Neural progenitor cell (in vitro differentiated cells): ENCODE measurements at regions not wholly inside any gene's neighbourhood (a gene's known extent, or its start where the extent isn't known, plus 50 kb on each side); places are given as distances from the start of the nearest gene placed in this dataset.

Source experiments
- EZH2 ChIP-seq: fragments of 200-600 bp; sonication (generic); IDR thresholded peaks from 2 replicates; pipeline ENCODE4 v1.6.1; 2017; ENCODE audit warnings: antibody characterized with exemption, mild to moderate bottlenecking, moderate library complexity
- EZH2phosphoT487 ChIP-seq: fragments of 200-600 bp; sonication (generic); IDR thresholded peaks from 2 replicates; pipeline ENCODE4 v1.6.1; 2017; ENCODE audit warnings: antibody characterized with exemption
- TF ChIP-seq, protein P1 (sequence below): fragments of 200-600 bp; sonication (generic); IDR thresholded peaks from 2 replicates; pipeline ENCODE4 v1.5.1; 2017; ENCODE audit warnings: antibody characterized with exemption, mild to moderate bottlenecking

- TF ChIP-seq, protein P1, sequence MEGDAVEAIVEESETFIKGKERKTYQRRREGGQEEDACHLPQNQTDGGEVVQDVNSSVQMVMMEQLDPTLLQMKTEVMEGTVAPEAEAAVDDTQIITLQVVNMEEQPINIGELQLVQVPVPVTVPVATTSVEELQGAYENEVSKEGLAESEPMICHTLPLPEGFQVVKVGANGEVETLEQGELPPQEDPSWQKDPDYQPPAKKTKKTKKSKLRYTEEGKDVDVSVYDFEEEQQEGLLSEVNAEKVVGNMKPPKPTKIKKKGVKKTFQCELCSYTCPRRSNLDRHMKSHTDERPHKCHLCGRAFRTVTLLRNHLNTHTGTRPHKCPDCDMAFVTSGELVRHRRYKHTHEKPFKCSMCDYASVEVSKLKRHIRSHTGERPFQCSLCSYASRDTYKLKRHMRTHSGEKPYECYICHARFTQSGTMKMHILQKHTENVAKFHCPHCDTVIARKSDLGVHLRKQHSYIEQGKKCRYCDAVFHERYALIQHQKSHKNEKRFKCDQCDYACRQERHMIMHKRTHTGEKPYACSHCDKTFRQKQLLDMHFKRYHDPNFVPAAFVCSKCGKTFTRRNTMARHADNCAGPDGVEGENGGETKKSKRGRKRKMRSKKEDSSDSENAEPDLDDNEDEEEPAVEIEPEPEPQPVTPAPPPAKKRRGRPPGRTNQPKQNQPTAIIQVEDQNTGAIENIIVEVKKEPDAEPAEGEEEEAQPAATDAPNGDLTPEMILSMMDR, result no peak
- no peak for TF ChIP-seq EZH2
- TF ChIP-seq EZH2phosphoT487, result no peak
These were observed 176.9 kb downstream of the CRPPA start for GRCh38 chr7:16244469-16244868.
